ENCODE measurements at regions not wholly inside any gene's neighbourhood (a gene's known extent, or its start where the extent isn't known, plus 50 kb on each side); places are given as distances from the start of the nearest gene placed in this dataset.
"Not testable (repeated sequence)": the region's sequence is repeated elsewhere in the genome, so short reads cannot be mapped to it uniquely, and the experiment has no call there.

DNA sequence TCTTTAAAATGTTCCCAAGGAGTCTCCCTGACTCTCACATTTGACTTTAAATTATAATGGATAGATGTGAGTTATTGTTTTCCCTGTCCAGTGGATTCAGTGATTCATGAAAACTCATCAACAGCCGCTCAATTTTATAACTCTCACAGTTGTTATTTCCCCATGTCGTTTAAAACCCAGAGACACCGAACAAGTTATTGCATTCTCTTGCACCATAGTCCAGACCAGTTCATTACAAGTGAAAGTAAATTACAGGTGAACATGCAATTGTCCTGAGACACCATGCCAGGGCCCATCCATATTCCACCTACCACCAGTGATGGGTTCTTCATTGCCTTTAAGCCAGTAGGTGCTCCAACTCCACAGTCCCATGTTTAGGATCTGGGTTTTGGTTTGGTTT is 85.7 kb upstream of the CMKLR1 start:
- Histone ChIP-seq H3K27me3 (ENCODE audit: insufficient read depth, poor library complexity, severe bottlenecking) (no peaks in the 10 kb centered on the region), H3K4me3 (replicated peaks; ENCODE audit: insufficient read depth, low read length) (no peak overlapping the region), H3K27ac (replicated peaks) (no peak overlapping the region)
- TF ChIP-seq, protein P1, sequence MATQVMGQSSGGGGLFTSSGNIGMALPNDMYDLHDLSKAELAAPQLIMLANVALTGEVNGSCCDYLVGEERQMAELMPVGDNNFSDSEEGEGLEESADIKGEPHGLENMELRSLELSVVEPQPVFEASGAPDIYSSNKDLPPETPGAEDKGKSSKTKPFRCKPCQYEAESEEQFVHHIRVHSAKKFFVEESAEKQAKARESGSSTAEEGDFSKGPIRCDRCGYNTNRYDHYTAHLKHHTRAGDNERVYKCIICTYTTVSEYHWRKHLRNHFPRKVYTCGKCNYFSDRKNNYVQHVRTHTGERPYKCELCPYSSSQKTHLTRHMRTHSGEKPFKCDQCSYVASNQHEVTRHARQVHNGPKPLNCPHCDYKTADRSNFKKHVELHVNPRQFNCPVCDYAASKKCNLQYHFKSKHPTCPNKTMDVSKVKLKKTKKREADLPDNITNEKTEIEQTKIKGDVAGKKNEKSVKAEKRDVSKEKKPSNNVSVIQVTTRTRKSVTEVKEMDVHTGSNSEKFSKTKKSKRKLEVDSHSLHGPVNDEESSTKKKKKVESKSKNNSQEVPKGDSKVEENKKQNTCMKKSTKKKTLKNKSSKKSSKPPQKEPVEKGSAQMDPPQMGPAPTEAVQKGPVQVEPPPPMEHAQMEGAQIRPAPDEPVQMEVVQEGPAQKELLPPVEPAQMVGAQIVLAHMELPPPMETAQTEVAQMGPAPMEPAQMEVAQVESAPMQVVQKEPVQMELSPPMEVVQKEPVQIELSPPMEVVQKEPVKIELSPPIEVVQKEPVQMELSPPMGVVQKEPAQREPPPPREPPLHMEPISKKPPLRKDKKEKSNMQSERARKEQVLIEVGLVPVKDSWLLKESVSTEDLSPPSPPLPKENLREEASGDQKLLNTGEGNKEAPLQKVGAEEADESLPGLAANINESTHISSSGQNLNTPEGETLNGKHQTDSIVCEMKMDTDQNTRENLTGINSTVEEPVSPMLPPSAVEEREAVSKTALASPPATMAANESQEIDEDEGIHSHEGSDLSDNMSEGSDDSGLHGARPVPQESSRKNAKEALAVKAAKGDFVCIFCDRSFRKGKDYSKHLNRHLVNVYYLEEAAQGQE (IDR thresholded peaks at IDR 0.05; ENCODE audit: insufficient replicate concordance, low read depth), result no peak
- TF ChIP-seq SPI1 (IDR thresholded peaks at IDR 0.05; ENCODE audit: borderline replicate concordance, low read depth), result no peak
- TF ChIP-seq GABPA (IDR thresholded peaks at IDR 0.05; ENCODE audit: low read depth), result no peak
- no peak for TF ChIP-seq POLR2AphosphoS5 (IDR thresholded peaks at IDR 0.05; ENCODE audit: low read depth)
- TF ChIP-seq CTCF (IDR thresholded peaks at IDR 0.05; ENCODE audit: insufficient read depth, low read length), result no peak
- DNase-seq (ENCODE audit: low read depth in 1 of 2, low spot score in 1 of 2), result no peak

- DNase-seq (ENCODE audit: low read depth in 1 of 2, low spot score in 1 of 2), result no peak
- Histone ChIP-seq H3K4me3 (replicated peaks; ENCODE audit: insufficient read depth, low read length) (no peak overlapping the region), H3K27me3 (ENCODE audit: insufficient read depth, poor library complexity, severe bottlenecking) (no peaks in the 10 kb centered on the region), H3K27ac (replicated peaks) (no peak overlapping the region)
- TF ChIP-seq, protein P1 (IDR thresholded peaks at IDR 0.05; ENCODE audit: insufficient replicate concordance, low read depth), result no peak
- TF ChIP-seq GABPA (IDR thresholded peaks at IDR 0.05; ENCODE audit: low read depth) (no peak), CTCF (IDR thresholded peaks at IDR 0.05; ENCODE audit: insufficient read depth, low read length) (no peak)
These were observed 84.9 kb upstream of the CMKLR1 start for GRCh38 chr12:108424026-108424425.

DNA sequence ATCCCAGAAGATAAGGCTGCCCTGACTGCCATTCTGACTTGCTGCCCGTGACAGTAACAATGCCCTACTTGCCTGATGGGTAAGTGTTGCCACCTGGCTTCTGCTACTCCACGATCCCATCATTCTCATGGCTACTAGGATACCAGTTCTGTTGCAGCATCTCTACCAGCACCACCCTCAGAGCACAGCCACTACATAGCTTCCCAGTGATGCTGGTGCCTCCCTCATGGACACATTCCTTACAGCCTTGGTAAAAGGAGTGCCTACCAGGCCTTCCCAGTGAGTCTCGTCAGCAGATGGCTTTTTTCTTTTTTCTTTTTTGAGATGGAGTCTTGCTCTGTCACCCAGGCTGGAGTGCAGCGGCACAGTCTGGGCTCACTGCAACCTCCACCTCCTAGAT is 84.4 kb upstream of the CMKLR1 start:
- Histone ChIP-seq H3K27ac (replicated peaks) (no peak overlapping the region), H3K4me3 (replicated peaks; ENCODE audit: insufficient read depth, low read length) (no peak overlapping the region), H3K27me3 (ENCODE audit: insufficient read depth, poor library complexity, severe bottlenecking) (no peaks in the 10 kb centered on the region)
- TF ChIP-seq POLR2AphosphoS5 (IDR thresholded peaks at IDR 0.05; ENCODE audit: low read depth), result no peak
- TF ChIP-seq SPI1 (IDR thresholded peaks at IDR 0.05; ENCODE audit: borderline replicate concordance, low read depth), result no peak
- TF ChIP-seq, protein P1 (IDR thresholded peaks at IDR 0.05; ENCODE audit: insufficient replicate concordance, low read depth), result no peak
- no peak for TF ChIP-seq CTCF (IDR thresholded peaks at IDR 0.05; ENCODE audit: insufficient read depth, low read length)
- TF ChIP-seq GABPA (IDR thresholded peaks at IDR 0.05; ENCODE audit: low read depth), result no peak
- DNase-seq (ENCODE audit: low read depth in 1 of 2, low spot score in 1 of 2), result no peak

DNA sequence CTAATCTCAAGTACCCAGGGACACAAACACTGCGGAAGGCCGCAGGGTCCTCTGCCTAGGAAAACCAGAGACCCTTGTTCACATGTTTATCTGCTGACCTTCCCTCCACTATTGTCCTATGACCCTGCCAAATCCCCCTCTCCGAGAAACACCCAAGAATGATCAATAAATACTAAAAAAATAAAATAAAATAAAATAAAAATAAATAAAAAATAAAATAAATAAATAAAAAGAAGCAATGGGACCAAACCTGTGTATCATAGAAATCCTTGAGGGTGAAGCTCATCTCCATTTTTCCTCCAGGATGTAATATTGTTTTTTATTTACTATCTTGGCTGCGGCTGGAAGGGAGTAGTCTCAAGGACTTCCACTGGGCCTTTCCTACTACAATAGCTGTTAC is 82.0 kb upstream of the CMKLR1 start:
- DNase-seq (ENCODE audit: low read depth in 1 of 2, low spot score in 1 of 2); H3K4me3 ChIP-seq (replicated peaks; ENCODE audit: insufficient read depth, low read length): not testable (repeated sequence)

GRCh38 chr12:108420421-108420820 is 81.3 kb upstream of the CMKLR1 start:
- not testable (repeated sequence) for DNase-seq (ENCODE audit: low read depth in 1 of 2, low spot score in 1 of 2); H3K27ac ChIP-seq (replicated peaks); H3K27me3 ChIP-seq (ENCODE audit: insufficient read depth, poor library complexity, severe bottlenecking); H3K4me3 ChIP-seq (replicated peaks; ENCODE audit: insufficient read depth, low read length)

More for the DNA sequence above, 82.0 kb upstream of the CMKLR1 start:
- not testable (repeated sequence) for H3K27ac ChIP-seq (replicated peaks); H3K27me3 ChIP-seq (ENCODE audit: insufficient read depth, poor library complexity, severe bottlenecking)

Measured in HL-60 (cell line).